K562 (cell line): ENCODE measurements at regions not wholly inside any gene's neighbourhood (a gene's known extent, or its start where the extent isn't known, plus 50 kb on each side); places are given as distances from the start of the nearest gene placed in this dataset.

Experiments used
- ATAC-seq: fragments of 200-7000 bp; cut with Tn5 transposase; 3 replicates; pipeline ENCODE4 v1.9.1; 2020; ENCODE audit warnings: moderate library complexity
- BruUV-seq: library from RNA; stranded (reverse); fragments of 400-500 nt; replicated peaks from 2 replicates; lab custom pipeline; 2021; lab: Mats Ljungman, UMichigan
- CTCF ChIA-PET: fragments of 300-600 bp; formaldehyde crosslinking; extraction: SDS; loops from one replicate; lab custom pipeline; 2021; ENCODE audit warnings: low intra/inter-chr PET ratio; lab: Yijun Ruan, JAX
- POLR2A ChIA-PET: fragments of 300-600, 350-650 bp; sonication (Branson Sonifier 250); formaldehyde crosslinking; extraction: SDS; loops from one replicate; lab custom pipeline; 2021; ENCODE audit warnings: antibody characterized with exemption, inconsistent platforms; lab: Yijun Ruan, JAX
- DNase-seq, 4 experiments: peaks; one replicate each; pipeline versions ENCODE4 v3.0.0 to v3.0.0-alpha.2; 2011 to 2018; ENCODE audit warnings: low spot score in 3 of 4, mixed read lengths in 3 of 4; ENCODE audit errors: extremely low read depth in 1 of 4
- FAIRE-seq: peaks from 2 replicates; lab custom pipeline; 2011; peaks lifted over from hg19 to GRCh38; lab: Jason Lieb, UNC
- H2AFZ ChIP-seq: 2 replicates; pipeline ENCODE4 v1.6.0; 2011; ENCODE audit warnings: low read depth, low read length, control low read depth, inconsistent platforms
- H3K27ac ChIP-seq: fragments of 200-600 bp; 3 replicates; pipeline ENCODE4 v1.8.0; 2011; ENCODE audit warnings: low read depth, mild to moderate bottlenecking, control low read depth, inconsistent platforms, low read length, moderate library complexity, mixed read lengths; ENCODE audit errors: extremely low read depth
- H3K27me3 ChIP-seq, 2 experiments: fragments of 300-600 bp in 1 of 2; 2 replicates in 1 of 2; 3 replicates in 1 of 2; pipeline versions ENCODE4 v1.6.0 to v1.8.0; 2011; ENCODE audit warnings: inconsistent platforms in 2 of 2, low read length in 2 of 2, mild to moderate bottlenecking in 1 of 2, mixed read lengths in 1 of 2, moderate library complexity in 1 of 2; ENCODE audit not compliant: control insufficient read depth in 2 of 2, insufficient read depth in 2 of 2
- H3K36me3 ChIP-seq: fragments of 300-600 bp; 3 replicates; pipeline ENCODE4 v1.8.0; 2011; ENCODE audit warnings: mild to moderate bottlenecking, low read length, inconsistent platforms; ENCODE audit not compliant: control insufficient read depth, insufficient read depth
- H3K4me1 ChIP-seq, 2 experiments: fragments of 200-600 bp in 1 of 2; replicated peaks in 1 of 2; 2 replicates in 1 of 2; 3 replicates in 1 of 2; pipeline versions ENCODE4 v1.5.1 to v1.8.0; 2011; ENCODE audit warnings: inconsistent platforms in 2 of 2, low read length in 2 of 2, mild to moderate bottlenecking in 1 of 2, mixed read lengths in 1 of 2, moderate library complexity in 1 of 2; ENCODE audit not compliant: control insufficient read depth in 2 of 2, insufficient read depth in 2 of 2
- H3K4me2 ChIP-seq: 2 replicates; pipeline ENCODE4 v1.6.1; 2011; ENCODE audit warnings: low read length, control low read depth, inconsistent platforms, mixed read lengths; ENCODE audit not compliant: insufficient read depth
- H3K4me3 ChIP-seq: fragments of 200-600 bp; sonication (generic), shearing (Covaris generic); 2 replicates; pipeline ENCODE4 v1.5.1; 2016; ENCODE audit warnings: control low read depth, inconsistent platforms
- H3K79me2 ChIP-seq: fragments of 200-600 bp; 3 replicates; pipeline ENCODE4 v1.8.0; 2011; ENCODE audit warnings: low read length, inconsistent platforms; ENCODE audit not compliant: control insufficient read depth, insufficient read depth
- H3K9ac ChIP-seq, 2 experiments: 2 replicates each; pipeline versions ENCODE4 v1.6.0 to v1.6.1; 2011; ENCODE audit warnings: low read depth in 2 of 2, low read length in 2 of 2, control low read depth in 1 of 2, inconsistent platforms in 1 of 2, mild to moderate bottlenecking in 1 of 2, mixed read lengths in 1 of 2; ENCODE audit not compliant: insufficient read depth in 1 of 2
- H3K9me1 ChIP-seq: one replicate; pipeline ENCODE4 v1.6.0; 2011; ENCODE audit warnings: inconsistent platforms, mild to moderate bottlenecking, low read length, moderate library complexity; ENCODE audit not compliant: control insufficient read depth, insufficient read depth
- H3K9me3 ChIP-seq: replicated peaks from 2 replicates; pipeline ENCODE4 v1.5.1; 2011; ENCODE audit warnings: low read depth, low read length, inconsistent platforms; ENCODE audit not compliant: control insufficient read depth, insufficient read depth
- H4K20me1 ChIP-seq: replicated peaks from 2 replicates; pipeline ENCODE4 v1.6.1; 2011; ENCODE audit warnings: low read length, inconsistent platforms, mixed read lengths; ENCODE audit not compliant: control insufficient read depth, insufficient read depth
- HBP1 ChIP-seq: fragments of 450-650 bp; formaldehyde crosslinking; IDR thresholded peaks from 2 replicates; pipeline ENCODE4 v1.4.0; 2022; ENCODE audit warnings: missing genetic modification characterization
- MED1 ChIP-seq: sonication (generic); formaldehyde crosslinking; IDR thresholded peaks from 2 replicates; pipeline ENCODE4 v1.8.1; 2023; ENCODE audit warnings: missing genetic modification reagents, borderline replicate concordance
- NONO ChIP-seq, 2 experiments: fragments of 200-400 bp in 1 of 2; fragments of 450-650 bp in 1 of 2; formaldehyde crosslinking in 1 of 2; IDR thresholded peaks; 2 replicates each; pipeline ENCODE4 v1.6.1; 2017; ENCODE audit warnings: low read depth in 2 of 2, mild to moderate bottlenecking in 2 of 2, moderate library complexity in 2 of 2, low read length in 1 of 2
- ZNF444 ChIP-seq: fragments of 250-450 bp; sonication (Bioruptor Pico); IDR thresholded peaks from 2 replicates; pipeline ENCODE4 v1.4.0; 2020; ENCODE audit warnings: mild to moderate bottlenecking, moderate library complexity
- ZNF583 ChIP-seq: fragments of 250-450 bp; sonication (Bioruptor Pico); IDR thresholded peaks from 2 replicates; pipeline ENCODE4 v1.4.0; 2020
- ZNF830 ChIP-seq: fragments of 250-450 bp; sonication (Bioruptor Pico); IDR thresholded peaks from 2 replicates; pipeline ENCODE4 v1.5.0; 2021; ENCODE audit warnings: mild to moderate bottlenecking
- WGBS: fragments of 100-300 bp; shearing (Covaris generic); methylation state at CpG from one replicate; pipeline ENCODE4 v1.1.6; 2016; ENCODE audit warnings: low coverage, mixed read lengths; ENCODE audit not compliant: insufficient coverage; ENCODE audit errors: missing lambda C conversion rate; 5-methylcytosine and 5-hydroxymethylcytosine counted together
- in situ Hi-C: fragments of 300-500 bp; cut with MboI; formaldehyde crosslinking; loops from 4 replicates; pipeline ENCODE4 v1.15.0; 2018; ENCODE audit warnings: inconsistent platforms, mixed read lengths
- intact Hi-C: fragments of 100-400 bp; cut with micrococcal nuclease; formaldehyde crosslinking; loops from 2 replicates; pipeline ENCODE4 v1.14.2; 2022

GRCh38 chr10:118817328-118818068 lies 62.7 kb upstream of the CACUL1 start:
- H3K27ac ChIP-seq: no peak overlapping the region
- no peaks in the 10 kb centered on the region for H3K9me3 ChIP-seq
- H3K9me1 ChIP-seq: no peaks in the 10 kb centered on the region
- peaks cover 0 to 60% of the 10 kb centered on the region in 2 experiments; a peak in 3 of 5 replicates for H3K27me3 ChIP-seq
- no peak for FAIRE-seq
- CTCF ChIA-PET: no interaction called here
- no peak for ATAC-seq
- POLR2A ChIA-PET: interaction anchor here (0.6 kb wide), 1 partner anchor 145 kb away, joined by 3 read pairs; no protein-coding TSS in a partner anchor
- TF ChIP-seq ZNF583 (no peak), MED1 (CRISPR knock-in tag) (no peak), ZNF444 (CRISPR knock-in tag) (no peak), ZNF830 (CRISPR knock-in tag) (no peak), NONO (IDR thresholded peaks at IDR 0.05; ENCODE audit: low read depth in 2 of 2, low read length in 1 of 2) (no peak), HBP1 (CRISPR knock-in tag) (no peak)
- TF ChIP-seq, all 486 proteins: peak for 0
- WGBS: 4% methylated on average over 16 of the region's 18 CpGs
- no peak for DNase-seq
- H3K4me1 ChIP-seq: no peaks in the 10 kb centered on the region; a peak in 1 of 5 replicates
- intact Hi-C loops: no loop called here
- no peaks in the 10 kb centered on the region for H4K20me1 ChIP-seq
- in situ Hi-C loops: no loop called here
- no TSS peak for BruUV-seq
- H3K4me3 ChIP-seq: no peak overlapping the region
- no peaks in the 10 kb centered on the region for H3K79me2 ChIP-seq
- no peaks in the 10 kb centered on the region for H3K36me3 ChIP-seq
- H3K4me2 ChIP-seq: no peak overlapping the region
- no peak overlapping the region for H2AFZ ChIP-seq
- no peak overlapping the region for H3K9ac ChIP-seq
